Spleen (tissue), 11 donors: ENCODE measurements at regions not wholly inside any gene's neighbourhood (a gene's known extent, or its start where the extent isn't known, plus 50 kb on each side); places are given as distances from the start of the nearest gene placed in this dataset.

Experiments used
- DNase-seq: peaks from one replicate; pipeline ENCODE4 v3.0.0-alpha.2; 2020
- H3K27ac ChIP-seq, 8 donors: fragments of 200-600 bp; sonication (generic) in 7 of 8; 1 replicate in 4 of 8; 2 replicates in 4 of 8; pipeline versions ENCODE4 v1.5.0 to v1.8.0; 2016 to 2021; ENCODE audit warnings: inconsistent platforms in 4 of 8, mild to moderate bottlenecking in 4 of 8, moderate library complexity in 1 of 8
- H3K27me3 ChIP-seq, 7 donors: fragments of 200-600 bp; sonication (generic) in 6 of 7; replicated peaks in 1 of 7; 1 replicate in 4 of 7; 2 replicates in 3 of 7; pipeline versions ENCODE4 v1.5.0 to v1.8.0; 2016 to 2021; ENCODE audit warnings: inconsistent platforms in 3 of 7, mild to moderate bottlenecking in 1 of 7
- H3K36me3 ChIP-seq, 6 donors: fragments of 200-600 bp; sonication (generic) in 5 of 6; 1 replicate in 4 of 6; 2 replicates in 2 of 6; pipeline versions ENCODE4 v1.5.0 to v1.8.0; 2016 to 2021; ENCODE audit warnings: inconsistent platforms in 2 of 6
- H3K4me1 ChIP-seq, 6 donors: fragments of 200-600 bp; sonication (generic) in 5 of 6; 1 replicate in 3 of 6; 2 replicates in 3 of 6; pipeline versions ENCODE4 v1.5.0 to v1.8.0; 2016 to 2021; ENCODE audit warnings: inconsistent platforms in 3 of 6
- H3K4me3 ChIP-seq, 8 donors: fragments of 200-600 bp; sonication (generic) in 7 of 8; 1 replicate in 4 of 8; 2 replicates in 4 of 8; pipeline versions ENCODE4 v1.5.0 to v1.8.0; 2016 to 2021; ENCODE audit warnings: inconsistent platforms in 4 of 8, mild to moderate bottlenecking in 4 of 8, moderate library complexity in 2 of 8
- H3K9me3 ChIP-seq, 8 donors: fragments of 200-600 bp; sonication (generic) in 7 of 8; 1 replicate in 4 of 8; 2 replicates in 4 of 8; pipeline versions ENCODE4 v1.5.0 to v1.8.0; 2016 to 2021; ENCODE audit warnings: inconsistent platforms in 4 of 8
- POLR2A ChIP-seq, 3 donors: fragments of 450-650 bp; IDR thresholded peaks; one replicate each; pipeline ENCODE4 v1.5.1; 2017; ENCODE audit warnings: antibody characterized with exemption in 3 of 3, mild to moderate bottlenecking in 1 of 3
- POLR2AphosphoS5 ChIP-seq, 3 donors: sonication (generic); formaldehyde crosslinking; IDR thresholded peaks; one replicate each; pipeline ENCODE4 v1.5.1; 2017; ENCODE audit warnings: antibody characterized with exemption in 3 of 3
- WGBS, 5 donors: extraction: QIAGEN DNeasy Blood & Tissue Kit in 3 of 5; methylation state at CpG; one replicate each; pipeline versions ENCODE4 v1.1.5 to v1.1.7; 2013 to 2018; 5-methylcytosine and 5-hydroxymethylcytosine counted together
- intact Hi-C: fragments of 100-400 bp; cut with DNase I; formaldehyde crosslinking; loops from one replicate; pipeline ENCODE4 v1.15.0; 2023; ENCODE audit warnings: low total_unique reads
- TF ChIP-seq, protein P1 (sequence below), 11 experiments: fragments of 200-600 bp in 7 of 11; fragments of 450-650 bp in 4 of 11; sonication (generic) in 4 of 11; IDR thresholded peaks in 8 of 11; conservative IDR thresholded peaks in 3 of 11; 1 replicate in 7 of 11; 2 replicates in 4 of 11; pipeline versions ENCODE4 v1.4.0 to v1.8.0; 2016 to 2021; ENCODE audit warnings: antibody characterized with exemption in 11 of 11, inconsistent platforms in 4 of 11, mild to moderate bottlenecking in 1 of 11
- donor health status: healthy with polysubstance abuse.
- donor health status: DM: no; HTN: no; CAD: no; lungs with moderate emphysema.
- donor health status: DM: no; HTN: no; CAD: no.
- donor health status: Bipolar disorder and iron deficiency.
- donor health status: healthy.
- donor health status: DM: no; HTN: no; CAD: no.
- donor health status: DM: yes; HTN: yes; CAD: no.

DNA sequence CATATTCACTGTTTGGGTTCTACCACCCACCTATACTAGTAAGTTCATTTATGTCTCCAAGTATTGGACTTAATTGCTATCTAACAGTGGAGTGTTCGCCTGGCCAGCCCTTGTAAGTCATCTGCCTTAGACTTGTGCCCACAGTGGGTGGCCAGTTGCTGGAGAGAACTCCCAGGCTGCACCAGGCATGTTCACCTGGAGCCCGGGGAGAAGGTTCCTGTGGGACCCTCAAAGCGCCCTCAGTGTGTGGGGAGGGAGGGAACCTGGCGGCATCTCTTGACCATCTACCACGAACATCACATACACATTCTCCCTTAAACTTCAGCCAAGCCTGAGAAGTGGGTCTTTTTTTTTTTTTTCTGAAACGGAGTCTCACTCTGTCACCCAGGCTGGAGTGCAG, 138.1 kb downstream of the CPZ start:
- Histone ChIP-seq H3K4me1 (no peaks in the 10 kb centered on the region), H3K27me3 (peaks cover 0 to 11% (median 0%) of the 10 kb centered on the region in 7 donors), H3K9me3 (peaks cover 0 to 24% (median 16%) of the 10 kb centered on the region in 8 donors), H3K36me3 (no peaks in the 10 kb centered on the region), H3K4me3 (no peak overlapping the region), H3K27ac (no peak overlapping the region)
- intact Hi-C loops = no loop called here
- 89 to 91% (median 89%) methylated on average over 6 of the region's 6 CpGs for WGBS, 5 donors
- DNase-seq = no peak
- TF ChIP-seq POLR2A (IDR thresholded peaks at IDR 0.05) (no peak), POLR2AphosphoS5 (IDR thresholded peaks at IDR 0.05) (no peak)
- TF ChIP-seq, protein P1, sequence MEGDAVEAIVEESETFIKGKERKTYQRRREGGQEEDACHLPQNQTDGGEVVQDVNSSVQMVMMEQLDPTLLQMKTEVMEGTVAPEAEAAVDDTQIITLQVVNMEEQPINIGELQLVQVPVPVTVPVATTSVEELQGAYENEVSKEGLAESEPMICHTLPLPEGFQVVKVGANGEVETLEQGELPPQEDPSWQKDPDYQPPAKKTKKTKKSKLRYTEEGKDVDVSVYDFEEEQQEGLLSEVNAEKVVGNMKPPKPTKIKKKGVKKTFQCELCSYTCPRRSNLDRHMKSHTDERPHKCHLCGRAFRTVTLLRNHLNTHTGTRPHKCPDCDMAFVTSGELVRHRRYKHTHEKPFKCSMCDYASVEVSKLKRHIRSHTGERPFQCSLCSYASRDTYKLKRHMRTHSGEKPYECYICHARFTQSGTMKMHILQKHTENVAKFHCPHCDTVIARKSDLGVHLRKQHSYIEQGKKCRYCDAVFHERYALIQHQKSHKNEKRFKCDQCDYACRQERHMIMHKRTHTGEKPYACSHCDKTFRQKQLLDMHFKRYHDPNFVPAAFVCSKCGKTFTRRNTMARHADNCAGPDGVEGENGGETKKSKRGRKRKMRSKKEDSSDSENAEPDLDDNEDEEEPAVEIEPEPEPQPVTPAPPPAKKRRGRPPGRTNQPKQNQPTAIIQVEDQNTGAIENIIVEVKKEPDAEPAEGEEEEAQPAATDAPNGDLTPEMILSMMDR (IDR thresholded peaks at IDR 0.05 in 8 of 11, conservative IDR thresholded peaks at IDR 0.05 in 3 of 11) = no peak

DNA sequence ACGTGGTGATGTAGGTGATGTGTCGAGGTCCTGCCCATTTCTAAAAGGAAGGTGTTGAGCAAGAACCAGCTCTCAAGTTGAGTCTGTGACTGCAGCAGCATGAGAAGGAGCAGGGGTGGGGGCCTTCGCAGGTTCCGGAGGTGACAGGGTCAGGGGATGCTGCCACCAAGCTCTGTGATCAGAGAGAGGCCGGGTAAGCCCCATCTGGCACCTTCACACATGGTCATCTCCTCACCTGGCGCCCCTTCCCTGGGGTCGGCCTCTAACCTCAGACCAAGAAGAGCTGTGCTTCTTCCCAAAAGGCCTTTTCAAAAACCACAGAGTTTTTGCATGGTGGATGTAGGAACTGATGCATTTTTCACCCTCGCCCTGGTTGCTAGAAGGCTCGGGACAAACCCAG, 137.6 kb downstream of the CPZ start:
- H3K36me3 ChIP-seq = no peaks in the 10 kb centered on the region
- H3K27me3 ChIP-seq = peaks cover 0 to 16% (median 0%) of the 10 kb centered on the region in 7 donors
- H3K9me3 ChIP-seq = peaks cover 0 to 24% (median 16%) of the 10 kb centered on the region in 8 donors
- H3K27ac ChIP-seq = no peak overlapping the region
- WGBS, 5 donors = 65 to 82% (median 81%) methylated on average over 9 of the region's 9 CpGs
- intact Hi-C loops = no loop called here
- TF ChIP-seq POLR2AphosphoS5 (IDR thresholded peaks at IDR 0.05) (no peak), POLR2A (IDR thresholded peaks at IDR 0.05) (no peak)
- TF ChIP-seq, protein P1 (IDR thresholded peaks at IDR 0.05 in 8 of 11, conservative IDR thresholded peaks at IDR 0.05 in 3 of 11) = no peak
- no peak overlapping the region for H3K4me3 ChIP-seq
- H3K4me1 ChIP-seq = no peaks in the 10 kb centered on the region
- no peak for DNase-seq

DNA sequence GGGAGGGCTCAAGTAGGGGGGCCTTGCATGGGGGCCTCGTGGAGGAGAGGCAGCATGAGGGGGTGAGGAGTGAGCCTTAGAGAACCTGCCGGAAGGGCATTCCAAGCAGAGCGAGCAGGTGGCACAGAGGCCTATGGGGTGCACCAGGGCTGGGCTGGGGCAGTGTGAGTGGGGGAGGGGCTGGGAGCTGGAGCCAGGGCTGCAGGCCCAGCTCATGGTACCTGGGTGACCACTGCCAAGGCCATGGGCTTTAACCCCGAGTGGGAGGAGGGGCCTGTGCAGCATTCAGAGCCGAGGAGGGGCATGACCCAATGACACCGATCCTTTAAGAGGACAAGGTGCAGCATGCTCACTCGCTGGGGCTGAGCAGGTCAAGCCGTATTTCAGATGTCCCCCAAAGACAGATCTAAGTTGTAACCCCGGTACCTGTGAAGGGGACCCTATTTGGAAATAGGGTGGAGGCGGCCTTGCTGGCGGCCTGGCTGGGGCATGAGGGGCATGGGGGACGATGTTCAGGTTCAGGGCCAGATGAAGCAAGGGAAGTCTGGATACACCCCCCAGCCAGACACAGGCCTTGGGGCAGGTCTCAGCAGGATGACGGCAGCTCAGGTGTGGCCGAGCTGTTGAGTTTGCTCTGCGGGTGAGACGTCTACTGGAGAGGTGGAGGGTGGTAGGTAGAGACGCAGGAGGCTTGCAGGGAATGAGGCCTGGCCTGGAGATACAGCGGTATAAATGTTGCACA, 137.0 kb downstream of the CPZ start:
- Histone ChIP-seq H3K36me3 (no peaks in the 10 kb centered on the region), H3K4me1 (no peaks in the 10 kb centered on the region), H3K27ac (no peak overlapping the region), H3K9me3 (peaks cover 0 to 24% (median 11%) of the 10 kb centered on the region in 8 donors), H3K4me3 (no peak overlapping the region), H3K27me3 (peaks cover 0 to 22% (median 0%) of the 10 kb centered on the region in 7 donors)
- peak; percentile 38 for DNase-seq
- intact Hi-C loops = no loop called here
- WGBS, 5 donors = 85 to 92% (median 87%) methylated on average over 18 of the region's 18 CpGs
- TF ChIP-seq, protein P1 (IDR thresholded peaks at IDR 0.05 in 8 of 11, conservative IDR thresholded peaks at IDR 0.05 in 3 of 11) = no peak
- TF ChIP-seq POLR2A (IDR thresholded peaks at IDR 0.05) (no peak), POLR2AphosphoS5 (IDR thresholded peaks at IDR 0.05) (no peak)

DNA sequence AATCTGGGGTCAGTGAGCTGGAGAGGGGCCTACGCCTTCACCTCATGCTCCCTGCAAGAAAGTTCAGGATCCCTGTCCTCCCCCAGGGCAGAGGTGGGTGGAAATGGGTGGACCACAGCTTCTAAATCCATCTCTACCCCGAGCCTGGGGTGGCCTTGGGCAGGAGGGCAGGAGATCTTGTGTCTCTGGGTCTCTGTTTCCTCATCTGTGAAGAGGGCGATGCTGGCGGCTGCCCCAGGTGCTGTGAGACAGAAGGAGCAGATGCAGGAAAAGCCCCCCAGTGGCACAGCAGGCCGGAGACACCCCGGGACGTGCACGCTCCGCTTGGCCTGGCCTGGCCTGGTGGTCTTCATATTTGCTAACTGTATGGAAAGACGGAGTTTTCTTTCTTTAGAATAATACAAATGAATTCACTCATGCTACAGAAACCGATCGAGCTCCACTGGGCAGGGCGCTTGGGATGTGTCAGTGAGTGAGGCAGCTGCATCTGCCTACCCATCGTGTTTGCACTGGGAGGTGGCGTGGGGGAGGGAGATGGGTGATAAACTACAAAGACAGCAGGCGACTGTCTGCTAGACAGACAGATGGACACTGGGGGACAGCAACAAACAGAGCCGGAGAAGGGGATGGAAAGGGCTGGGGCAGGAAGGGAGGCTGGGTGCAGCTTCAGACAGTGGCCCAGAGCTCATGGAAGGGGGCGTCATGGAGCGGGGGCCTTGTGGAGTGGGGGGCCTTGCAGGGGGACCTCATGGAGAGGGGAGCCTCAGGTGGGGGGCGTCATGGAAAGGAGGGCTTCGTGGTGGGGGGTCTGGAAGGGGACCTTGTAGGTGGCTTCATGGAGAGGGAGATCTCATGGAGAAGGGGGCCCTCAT, 136.2 kb downstream of the CPZ start:
- no peak for TF ChIP-seq POLR2AphosphoS5 (IDR thresholded peaks at IDR 0.05)
- no peak for TF ChIP-seq POLR2A (IDR thresholded peaks at IDR 0.05)
- TF ChIP-seq, protein P1 (IDR thresholded peaks at IDR 0.05 in 8 of 11, conservative IDR thresholded peaks at IDR 0.05 in 3 of 11) = no peak
- H3K27ac ChIP-seq = no peak overlapping the region
- peaks cover 0 to 27% (median 0%) of the 10 kb centered on the region in 7 donors for H3K27me3 ChIP-seq
- intact Hi-C loops = no loop called here
- WGBS, 5 donors = 79 to 91% (median 87%) methylated on average over 21 of the region's 21 CpGs
- no peak overlapping the region for H3K4me3 ChIP-seq
- H3K36me3 ChIP-seq = no peaks in the 10 kb centered on the region
- peaks cover 0 to 16% (median 5%) of the 10 kb centered on the region in 8 donors for H3K9me3 ChIP-seq
- DNase-seq = peak; percentile 57
- no peaks in the 10 kb centered on the region for H3K4me1 ChIP-seq
